HL-60/S4 (cell line): ENCODE measurements at regions not wholly inside any gene's neighbourhood (a gene's known extent, or its start where the extent isn't known, plus 50 kb on each side); places are given as distances from the start of the nearest gene placed in this dataset.
"Not testable (repeated sequence)": the region's sequence is repeated elsewhere in the genome, so short reads cannot be mapped to it uniquely, and the experiment has no call there.

Source experiments
- in situ Hi-C: fragments of 300-500 bp; cut with MboI; formaldehyde crosslinking; loops from 2 replicates; pipeline ENCODE4 v1.14.3; 2022; ENCODE audit warnings: low sequenced_read_pairs

- in situ Hi-C loops, result no loop called here
Measured at GRCh38 chr7:25726170-25726780, 425.7 kb upstream of the NFE2L3 start.

- in situ Hi-C loops, result no loop called here
Measured at GRCh38 chr7:25726781-25727311, 425.2 kb upstream of the NFE2L3 start.

- in situ Hi-C loops, result no loop called here
Measured at GRCh38 chr7:25727446-25727845, 424.6 kb upstream of the NFE2L3 start.

- in situ Hi-C loops, result no loop called here
Measured at GRCh38 chr7:25727876-25728275, 424.1 kb upstream of the NFE2L3 start.

GRCh38 chr7:25731068-25731845 is 420.7 kb upstream of the NFE2L3 start:
- in situ Hi-C loops, result no loop called here

GRCh38 chr7:25731846-25732245 is 420.2 kb upstream of the NFE2L3 start:
- in situ Hi-C loops, result no loop called here

GRCh38 chr7:25732766-25733217 is 419.2 kb upstream of the NFE2L3 start:
- in situ Hi-C loops, result no loop called here

GRCh38 chr7:25735674-25736242 is 416.2 kb upstream of the NFE2L3 start:
- in situ Hi-C loops, result no loop called here

GRCh38 chr7:25738528-25738927 is 413.5 kb upstream of the NFE2L3 start:
- in situ Hi-C loops, result no loop called here

GRCh38 chr7:25739143-25739542 is 412.9 kb upstream of the NFE2L3 start:
- in situ Hi-C loops, result no loop called here

GRCh38 chr7:25742316-25742715 is 409.7 kb upstream of the NFE2L3 start:
- in situ Hi-C loops, result no loop called here

GRCh38 chr7:25743670-25744451 is 408.1 kb upstream of the NFE2L3 start:
- in situ Hi-C loops, result not testable (repeated sequence)

GRCh38 chr7:25750744-25751508 is 401.1 kb upstream of the NFE2L3 start:
- in situ Hi-C loops, result no loop called here

- in situ Hi-C loops, result no loop called here
Measured at GRCh38 chr7:25752154-25752553, 399.8 kb upstream of the NFE2L3 start.

GRCh38 chr7:25752967-25753791 is 398.8 kb upstream of the NFE2L3 start:
- in situ Hi-C loops, result no loop called here

- in situ Hi-C loops, result no loop called here
Measured at GRCh38 chr7:25753837-25754236, 398.2 kb upstream of the NFE2L3 start.

GRCh38 chr7:25754333-25754732 is 397.7 kb upstream of the NFE2L3 start:
- in situ Hi-C loops, result no loop called here

GRCh38 chr7:25754751-25755150 is 397.2 kb upstream of the NFE2L3 start:
- in situ Hi-C loops, result no loop called here

GRCh38 chr7:25756601-25757000 is 395.4 kb upstream of the NFE2L3 start:
- in situ Hi-C loops, result no loop called here
